Neuronal stem cell (in vitro differentiated cells): ENCODE measurements at regions not wholly inside any gene's neighbourhood (a gene's known extent, or its start where the extent isn't known, plus 50 kb on each side); places are given as distances from the start of the nearest gene placed in this dataset.

Experiments
- DNase-seq: peaks from one replicate; pipeline ENCODE4 v3.0.0-alpha.2; 2013; ENCODE audit warnings: low spot score
- H2AFZ ChIP-seq: one replicate; pipeline ENCODE4 v1.6.1; 2013; ENCODE audit warnings: mild to moderate bottlenecking, low read length, inconsistent platforms
- H2AK5ac ChIP-seq: 2 replicates; pipeline ENCODE4 v1.6.1; 2013; ENCODE audit warnings: low read depth, mild to moderate bottlenecking, inconsistent platforms, low read length, moderate library complexity, mixed read lengths
- H2BK120ac ChIP-seq: 2 replicates; pipeline ENCODE4 v1.6.1; 2013; ENCODE audit warnings: low read depth, mild to moderate bottlenecking, inconsistent platforms, low read length, moderate library complexity, mixed read lengths
- H2BK12ac ChIP-seq: one replicate; pipeline ENCODE4 v1.6.1; 2013; ENCODE audit warnings: low read length, inconsistent platforms
- H2BK15ac ChIP-seq: 2 replicates; pipeline ENCODE4 v1.6.1; 2013; ENCODE audit warnings: mild to moderate bottlenecking, low read length, inconsistent platforms, mixed read lengths
- H2BK5ac ChIP-seq: one replicate; pipeline ENCODE4 v1.6.1; 2013; ENCODE audit warnings: inconsistent platforms, mild to moderate bottlenecking, low read length, moderate library complexity
- H3K14ac ChIP-seq: one replicate; pipeline ENCODE4 v1.6.1; 2013; ENCODE audit warnings: low read length, inconsistent platforms
- H3K18ac ChIP-seq: 2 replicates; pipeline ENCODE4 v1.6.1; 2013; ENCODE audit warnings: low read length, inconsistent platforms
- H3K23ac ChIP-seq: 2 replicates; pipeline ENCODE4 v1.6.1; 2013; ENCODE audit warnings: low read depth, mild to moderate bottlenecking, mixed read lengths, low read length, inconsistent platforms; ENCODE audit not compliant: poor library complexity
- H3K27ac ChIP-seq: replicated peaks from 3 replicates; pipeline ENCODE4 v1.5.1; 2013; ENCODE audit warnings: low read length, inconsistent platforms
- H3K27me3 ChIP-seq, 3 experiments: 2 replicates each; pipeline ENCODE4 v1.6.1; 2013; ENCODE audit warnings: low read length in 3 of 3, mild to moderate bottlenecking in 2 of 3, inconsistent platforms in 1 of 3, low read depth in 1 of 3, mixed read lengths in 1 of 3, moderate library complexity in 1 of 3; ENCODE audit not compliant: control insufficient read depth in 3 of 3, insufficient read depth in 3 of 3
- H3K36me3 ChIP-seq, 2 donors: replicated peaks in 1 of 2; 2 replicates each; pipeline ENCODE4 v1.6.1; 2013; ENCODE audit warnings: low read length in 2 of 2; ENCODE audit not compliant: control insufficient read depth in 2 of 2, insufficient read depth in 2 of 2
- H3K4ac ChIP-seq: 2 replicates; pipeline ENCODE4 v1.6.1; 2013; ENCODE audit warnings: inconsistent platforms, mild to moderate bottlenecking, low read length, moderate library complexity
- H3K4me1 ChIP-seq, 2 donors: 1 replicate in 1 of 2; 2 replicates in 1 of 2; pipeline ENCODE4 v1.6.1; 2013; ENCODE audit warnings: low read length in 2 of 2, low read depth in 1 of 2; ENCODE audit not compliant: control insufficient read depth in 2 of 2, insufficient read depth in 1 of 2
- H3K4me2 ChIP-seq: one replicate; pipeline ENCODE4 v1.6.1; 2013; ENCODE audit warnings: mild to moderate bottlenecking, low read length, inconsistent platforms; ENCODE audit not compliant: insufficient read depth, poor library complexity, severe bottlenecking
- H3K4me3 ChIP-seq, 2 donors: 2 replicates each; pipeline ENCODE4 v1.5.1; 2013; ENCODE audit warnings: low read length in 2 of 2, mild to moderate bottlenecking in 2 of 2, inconsistent platforms in 1 of 2, moderate library complexity in 1 of 2
- H3K79me1 ChIP-seq: one replicate; pipeline ENCODE4 v1.6.1; 2013; ENCODE audit warnings: low read depth, mild to moderate bottlenecking, inconsistent platforms, low read length, moderate library complexity
- H3K9ac ChIP-seq: one replicate; pipeline ENCODE4 v1.6.1; 2013; ENCODE audit warnings: mild to moderate bottlenecking, low read depth, low read length, inconsistent platforms; ENCODE audit not compliant: poor library complexity
- H3K9me3 ChIP-seq, 2 donors: replicated peaks in 1 of 2; 2 replicates each; pipeline versions ENCODE3 to v1.6.1; 2013; ENCODE audit warnings: low read length in 2 of 2, mild to moderate bottlenecking in 2 of 2, inconsistent platforms in 1 of 2, low read depth in 1 of 2, mixed read lengths in 1 of 2, moderate library complexity in 1 of 2; ENCODE audit not compliant: control insufficient read depth in 2 of 2, insufficient read depth in 1 of 2
- H4K8ac ChIP-seq: one replicate; pipeline ENCODE4 v1.6.1; 2013; ENCODE audit warnings: low read depth, mild to moderate bottlenecking, inconsistent platforms, low read length, moderate library complexity
- H4K91ac ChIP-seq: one replicate; pipeline ENCODE4 v1.6.1; 2013; ENCODE audit warnings: low read length, low read depth, mild to moderate bottlenecking, inconsistent platforms; ENCODE audit not compliant: poor library complexity
- WGBS, 2 donors: extraction: QIAGEN DNeasy Blood & Tissue Kit; methylation state at CpG; one replicate each; pipeline ENCODE4 v1.1.7; 2013; ENCODE audit warnings: missing lambda C conversion rate in 2 of 2, mixed read lengths in 1 of 2; ENCODE audit not compliant: insufficient read length in 2 of 2, insufficient replicate concordance in 1 of 2; ENCODE audit errors: extremely low coverage in 2 of 2; 5-methylcytosine and 5-hydroxymethylcytosine counted together

DNA sequence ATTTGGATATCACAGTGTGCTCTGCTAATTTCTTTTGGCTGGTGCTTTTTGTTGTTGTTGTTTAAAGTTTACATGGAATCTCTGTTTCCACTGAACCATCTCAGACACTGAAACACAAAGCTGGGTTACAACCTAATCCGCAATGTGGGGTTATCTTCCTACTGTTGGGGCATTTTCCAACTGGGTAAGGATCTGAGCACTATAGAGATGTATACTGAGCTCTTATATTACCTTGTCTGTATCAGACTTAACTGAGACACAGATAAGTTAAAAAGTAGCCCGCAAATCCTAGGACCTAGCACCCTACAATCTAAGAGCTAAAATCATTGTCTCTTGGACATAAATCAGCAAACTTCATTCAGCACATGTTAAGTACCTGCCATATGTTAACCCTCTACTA lies 169.2 kb downstream of the LTN1 start:
- no peak overlapping the region for H2BK5ac ChIP-seq
- H3K4me3 ChIP-seq, result no peak overlapping the region
- H2BK15ac ChIP-seq, result no peak overlapping the region
- H2BK120ac ChIP-seq, result no peak overlapping the region
- H3K4ac ChIP-seq, result no peak overlapping the region
- no peak overlapping the region for H3K18ac ChIP-seq
- no CpG with 5 or more reads among the region's 2 CpGs for WGBS, 2 donors
- H3K14ac ChIP-seq, result no peak overlapping the region
- no peak overlapping the region for H2BK12ac ChIP-seq
- H3K23ac ChIP-seq, result no peak overlapping the region
- no peaks in the 10 kb centered on the region for H3K36me3 ChIP-seq
- no peak overlapping the region for H4K8ac ChIP-seq
- H3K9ac ChIP-seq, result no peak overlapping the region
- no peaks in the 10 kb centered on the region for H3K4me1 ChIP-seq
- H3K27me3 ChIP-seq, result no peaks in the 10 kb centered on the region
- no peaks in the 10 kb centered on the region for H3K79me1 ChIP-seq
- no peak for DNase-seq
- H3K27ac ChIP-seq, result no peak overlapping the region
- no peak overlapping the region for H3K4me2 ChIP-seq
- H2AK5ac ChIP-seq, result no peak overlapping the region
- no peak overlapping the region for H4K91ac ChIP-seq
- H3K9me3 ChIP-seq, result no peaks in the 10 kb centered on the region
- no peak overlapping the region for H2AFZ ChIP-seq

GRCh38 chr21:28822486-28823335 lies 170.0 kb downstream of the LTN1 start:
- no peak overlapping the region for H2BK120ac ChIP-seq
- H3K14ac ChIP-seq, result no peak overlapping the region
- no peaks in the 10 kb centered on the region for H3K79me1 ChIP-seq
- H3K18ac ChIP-seq, result no peak overlapping the region
- no peak overlapping the region for H2AK5ac ChIP-seq
- no peak overlapping the region for H2AFZ ChIP-seq
- H2BK15ac ChIP-seq, result no peak overlapping the region
- no peak overlapping the region for H4K91ac ChIP-seq
- H3K4me3 ChIP-seq, result no peak overlapping the region
- no peaks in the 10 kb centered on the region for H3K4me1 ChIP-seq
- no peak overlapping the region for H3K27ac ChIP-seq
- H3K36me3 ChIP-seq, result no peaks in the 10 kb centered on the region
- H3K23ac ChIP-seq, result no peak overlapping the region
- H2BK5ac ChIP-seq, result no peak overlapping the region
- H3K4me2 ChIP-seq, result no peak overlapping the region
- no peak overlapping the region for H4K8ac ChIP-seq
- no CpG with 5 or more reads among the region's 3 CpGs for WGBS, 2 donors
- H3K9ac ChIP-seq, result no peak overlapping the region
- H3K27me3 ChIP-seq, result no peaks in the 10 kb centered on the region
- H2BK12ac ChIP-seq, result no peak overlapping the region
- H3K9me3 ChIP-seq, result no peaks in the 10 kb centered on the region
- no peak overlapping the region for H3K4ac ChIP-seq
- no peak for DNase-seq

DNA sequence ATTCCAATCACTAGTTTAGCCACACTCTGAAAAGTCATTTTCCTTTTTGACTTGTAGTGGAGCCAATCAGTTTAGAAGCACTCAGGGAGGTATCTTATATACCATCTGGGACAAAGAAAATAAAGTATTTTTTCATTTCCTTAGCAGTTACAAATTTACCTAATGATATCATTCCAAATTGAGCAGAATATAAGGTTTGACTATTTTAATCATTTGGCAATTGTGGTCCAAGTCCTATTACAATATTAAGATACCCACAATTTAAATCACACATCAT lies 170.6 kb downstream of the LTN1 start:
- H3K14ac ChIP-seq, result no peak overlapping the region
- H3K23ac ChIP-seq, result no peak overlapping the region

DNA sequence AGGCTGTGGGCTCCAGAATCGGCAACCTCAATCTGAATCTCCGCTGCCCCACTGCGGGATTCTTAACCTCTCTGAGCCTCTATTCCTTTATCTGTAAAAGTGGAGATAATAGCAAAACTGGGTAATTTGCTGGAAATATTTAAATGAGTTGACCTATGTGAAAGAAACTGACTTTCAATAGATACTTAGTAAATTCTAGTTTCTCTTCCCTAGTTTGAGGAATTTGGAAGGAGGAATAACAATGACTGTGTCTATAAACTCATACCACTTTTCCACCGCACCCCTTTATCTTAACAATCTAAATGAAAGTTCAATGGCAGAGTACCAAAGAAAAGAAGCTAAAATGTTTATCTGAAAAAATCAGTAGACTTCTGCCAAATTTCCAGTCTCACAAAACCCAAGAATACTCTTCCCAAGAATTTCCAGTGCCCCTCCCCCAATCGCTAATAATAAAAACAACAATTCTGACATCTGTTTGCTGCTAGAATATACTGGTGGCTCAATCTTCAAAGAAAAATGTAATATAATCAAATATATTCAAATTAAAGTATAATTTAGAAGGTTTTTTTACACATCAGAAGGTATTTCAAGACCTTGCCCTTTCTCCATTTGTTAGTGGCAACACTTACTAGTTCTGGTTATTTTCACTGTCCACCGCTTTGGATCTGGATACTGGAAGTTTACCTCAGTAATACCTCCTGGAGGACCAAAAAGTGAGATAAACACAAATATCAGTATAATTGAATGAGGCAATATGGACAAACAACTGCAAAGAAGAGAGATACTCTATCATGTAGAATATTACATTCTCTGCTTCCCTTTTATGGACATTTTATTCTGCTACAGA lies 171.2 kb downstream of the LTN1 start:
- H3K4me3 ChIP-seq, result no peak overlapping the region
- no peak overlapping the region for H2AK5ac ChIP-seq
- H3K9me3 ChIP-seq, result no peaks in the 10 kb centered on the region
- H4K91ac ChIP-seq, result no peak overlapping the region
- H2BK5ac ChIP-seq, result no peak overlapping the region
- H3K79me1 ChIP-seq, result no peaks in the 10 kb centered on the region
- no peak overlapping the region for H3K9ac ChIP-seq
- H3K36me3 ChIP-seq, result no peaks in the 10 kb centered on the region
- H3K4me1 ChIP-seq, result no peaks in the 10 kb centered on the region
- H2BK120ac ChIP-seq, result no peak overlapping the region
- H2AFZ ChIP-seq, result no peak overlapping the region
- H3K4ac ChIP-seq, result no peak overlapping the region
- WGBS, 2 donors, result no CpG with 5 or more reads among the region's 6 CpGs
- H3K14ac ChIP-seq, result no peak overlapping the region
- H3K23ac ChIP-seq, result no peak overlapping the region
- H4K8ac ChIP-seq, result no peak overlapping the region
- no peaks in the 10 kb centered on the region for H3K27me3 ChIP-seq
- DNase-seq, result no peak
- no peak overlapping the region for H2BK12ac ChIP-seq
- H2BK15ac ChIP-seq, result no peak overlapping the region
- H3K4me2 ChIP-seq, result no peak overlapping the region
- no peak overlapping the region for H3K18ac ChIP-seq
- H3K27ac ChIP-seq, result no peak overlapping the region

More for the DNA sequence above, 170.6 kb downstream of the LTN1 start:
- no peak overlapping the region for H3K4ac ChIP-seq
- no peak overlapping the region for H2AK5ac ChIP-seq
- H3K9me3 ChIP-seq, result no peaks in the 10 kb centered on the region
- no peak overlapping the region for H4K8ac ChIP-seq
- H3K9ac ChIP-seq, result no peak overlapping the region
- no peaks in the 10 kb centered on the region for H3K4me1 ChIP-seq
- H3K79me1 ChIP-seq, result no peaks in the 10 kb centered on the region
- no peak overlapping the region for H3K4me3 ChIP-seq
- no peak overlapping the region for H2BK15ac ChIP-seq
- H2BK5ac ChIP-seq, result no peak overlapping the region
- H2AFZ ChIP-seq, result no peak overlapping the region
- DNase-seq, result no peak
- no peak overlapping the region for H3K4me2 ChIP-seq
- no peaks in the 10 kb centered on the region for H3K36me3 ChIP-seq
- H4K91ac ChIP-seq, result no peak overlapping the region
- H2BK12ac ChIP-seq, result no peak overlapping the region
- no peak overlapping the region for H3K18ac ChIP-seq
- no peak overlapping the region for H2BK120ac ChIP-seq
- H3K27me3 ChIP-seq, result no peaks in the 10 kb centered on the region
- H3K27ac ChIP-seq, result no peak overlapping the region
